ENCODE measurements at regions not wholly inside any gene's neighbourhood (a gene's known extent, or its start where the extent isn't known, plus 50 kb on each side); places are given as distances from the start of the nearest gene placed in this dataset.

DNA sequence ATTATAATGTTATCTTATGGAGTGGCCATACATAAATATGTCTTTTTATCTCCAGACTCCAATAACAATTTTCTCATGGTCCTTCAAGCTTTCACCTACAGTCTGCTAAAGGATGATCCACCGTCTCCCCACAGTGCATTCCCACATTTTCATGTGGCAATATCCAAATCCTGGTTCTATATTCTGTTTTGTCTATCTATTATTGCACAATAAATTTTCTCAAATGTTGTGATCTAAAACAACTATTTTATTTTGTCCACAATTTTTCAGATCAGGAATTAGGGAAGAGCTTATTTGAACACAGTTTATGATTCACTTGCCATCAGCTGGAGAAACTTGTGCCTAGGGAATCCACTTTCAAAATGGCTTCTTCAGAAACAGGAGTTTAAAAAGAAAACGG is 614.4 kb upstream of the TMEFF2 start:
- no peak for ATAC-seq (ENCODE audit: low read depth)
- H3K4me3 Mint-ChIP-seq, result no peak overlapping the region
- H3K27ac Mint-ChIP-seq, result no peak overlapping the region
- intact Hi-C loops (cut with micrococcal nuclease), result no loop called here
- ChIA-PET POLR2A (no interaction called here), CTCF (no interaction called here)
- peaks cover 11% of the 10 kb centered on the region for H3K9me3 Mint-ChIP-seq
- H3K36me3 Mint-ChIP-seq (ENCODE audit: low read depth), result no peaks in the 10 kb centered on the region
- no peaks in the 10 kb centered on the region for H3K27me3 Mint-ChIP-seq
- TF ChIP-seq, protein P1, sequence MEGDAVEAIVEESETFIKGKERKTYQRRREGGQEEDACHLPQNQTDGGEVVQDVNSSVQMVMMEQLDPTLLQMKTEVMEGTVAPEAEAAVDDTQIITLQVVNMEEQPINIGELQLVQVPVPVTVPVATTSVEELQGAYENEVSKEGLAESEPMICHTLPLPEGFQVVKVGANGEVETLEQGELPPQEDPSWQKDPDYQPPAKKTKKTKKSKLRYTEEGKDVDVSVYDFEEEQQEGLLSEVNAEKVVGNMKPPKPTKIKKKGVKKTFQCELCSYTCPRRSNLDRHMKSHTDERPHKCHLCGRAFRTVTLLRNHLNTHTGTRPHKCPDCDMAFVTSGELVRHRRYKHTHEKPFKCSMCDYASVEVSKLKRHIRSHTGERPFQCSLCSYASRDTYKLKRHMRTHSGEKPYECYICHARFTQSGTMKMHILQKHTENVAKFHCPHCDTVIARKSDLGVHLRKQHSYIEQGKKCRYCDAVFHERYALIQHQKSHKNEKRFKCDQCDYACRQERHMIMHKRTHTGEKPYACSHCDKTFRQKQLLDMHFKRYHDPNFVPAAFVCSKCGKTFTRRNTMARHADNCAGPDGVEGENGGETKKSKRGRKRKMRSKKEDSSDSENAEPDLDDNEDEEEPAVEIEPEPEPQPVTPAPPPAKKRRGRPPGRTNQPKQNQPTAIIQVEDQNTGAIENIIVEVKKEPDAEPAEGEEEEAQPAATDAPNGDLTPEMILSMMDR (IDR thresholded peaks at IDR 0.05), result no peak
- no peak for DNase-seq
- H3K4me1 Mint-ChIP-seq, result no peaks in the 10 kb centered on the region

DNA sequence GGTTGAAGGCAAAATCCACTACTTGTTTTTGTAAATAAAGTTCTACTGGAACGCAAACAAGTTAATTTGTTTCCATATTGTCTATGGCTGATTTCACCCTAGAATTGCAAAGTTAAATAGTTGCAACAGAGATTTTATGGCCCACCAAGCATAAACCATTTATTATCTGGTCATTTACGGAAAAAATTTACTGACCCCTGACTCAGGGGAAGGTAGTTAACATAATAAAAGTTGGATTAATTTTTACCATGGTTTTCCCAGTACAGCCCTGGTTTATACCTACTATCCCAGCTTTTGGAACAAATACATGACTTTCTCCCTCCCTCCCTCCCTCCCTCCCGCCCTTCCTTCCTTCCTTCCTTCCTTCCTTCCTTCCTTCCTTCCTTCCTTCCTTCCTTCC is 588.9 kb upstream of the TMEFF2 start:
- no peak for ATAC-seq (ENCODE audit: low read depth)
- H3K36me3 Mint-ChIP-seq (ENCODE audit: low read depth), result no peaks in the 10 kb centered on the region
- intact Hi-C loops (cut with micrococcal nuclease), result no loop called here
- ChIA-PET POLR2A (no interaction called here), CTCF (no interaction called here)
- H3K4me1 Mint-ChIP-seq, result no peaks in the 10 kb centered on the region
- H3K4me3 Mint-ChIP-seq, result no peak overlapping the region
- no peaks in the 10 kb centered on the region for H3K27me3 Mint-ChIP-seq
- TF ChIP-seq, protein P1 (IDR thresholded peaks at IDR 0.05), result no peak
- peaks cover 2% of the 10 kb centered on the region for H3K9me3 Mint-ChIP-seq
- H3K27ac Mint-ChIP-seq, result no peak overlapping the region
- no peak for DNase-seq

DNA sequence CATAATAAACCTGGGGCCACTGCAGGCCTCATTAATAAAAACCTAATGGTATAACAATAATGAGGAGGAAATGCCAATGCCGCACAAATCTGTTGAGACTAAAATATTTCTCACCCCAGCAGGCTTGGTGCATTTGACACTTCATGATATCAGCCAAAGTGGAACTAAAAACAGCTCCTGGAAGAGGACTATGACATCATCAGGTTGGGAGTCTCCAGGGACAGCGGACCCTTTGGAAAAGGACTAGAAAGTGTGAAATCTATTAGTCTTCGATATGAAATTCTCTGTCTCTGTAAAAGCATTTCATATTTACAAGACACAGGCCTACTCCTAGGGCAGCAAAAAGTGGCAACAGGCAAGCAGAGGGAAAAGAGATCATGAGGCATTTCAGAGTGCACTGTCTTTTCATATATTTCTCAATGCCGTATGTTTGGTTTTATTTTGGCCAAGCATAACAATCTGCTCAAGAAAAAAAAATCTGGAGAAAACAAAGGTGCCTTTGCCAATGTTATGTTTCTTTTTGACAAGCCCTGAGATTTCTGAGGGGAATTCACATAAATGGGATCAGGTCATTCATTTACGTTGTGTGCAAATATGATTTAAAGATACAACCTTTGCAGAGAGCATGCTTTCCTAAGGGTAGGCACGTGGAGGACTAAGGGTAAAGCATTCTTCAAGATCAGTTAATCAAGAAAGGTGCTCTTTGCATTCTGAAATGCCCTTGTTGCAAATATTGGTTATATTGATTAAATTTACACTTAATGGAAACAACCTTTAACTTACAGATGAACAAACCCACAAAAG is 580.9 kb upstream of the TMEFF2 start:
- DNase-seq (no peak), ATAC-seq (ENCODE audit: low read depth) (no peak)
- H3K36me3 Mint-ChIP-seq (ENCODE audit: low read depth), result no peaks in the 10 kb centered on the region
- POLR2A ChIA-PET, result no interaction called here
- H3K9me3 Mint-ChIP-seq, result peaks cover 5% of the 10 kb centered on the region
- no peak overlapping the region for H3K4me3 Mint-ChIP-seq
- no peaks in the 10 kb centered on the region for H3K4me1 Mint-ChIP-seq
- intact Hi-C loops (cut with micrococcal nuclease), result no loop called here
- no peaks in the 10 kb centered on the region for H3K27me3 Mint-ChIP-seq
- TF ChIP-seq, protein P1 (IDR thresholded peaks at IDR 0.05), result no peak
- no peak overlapping the region for H3K27ac Mint-ChIP-seq
- CTCF ChIA-PET, result no interaction called here

DNA sequence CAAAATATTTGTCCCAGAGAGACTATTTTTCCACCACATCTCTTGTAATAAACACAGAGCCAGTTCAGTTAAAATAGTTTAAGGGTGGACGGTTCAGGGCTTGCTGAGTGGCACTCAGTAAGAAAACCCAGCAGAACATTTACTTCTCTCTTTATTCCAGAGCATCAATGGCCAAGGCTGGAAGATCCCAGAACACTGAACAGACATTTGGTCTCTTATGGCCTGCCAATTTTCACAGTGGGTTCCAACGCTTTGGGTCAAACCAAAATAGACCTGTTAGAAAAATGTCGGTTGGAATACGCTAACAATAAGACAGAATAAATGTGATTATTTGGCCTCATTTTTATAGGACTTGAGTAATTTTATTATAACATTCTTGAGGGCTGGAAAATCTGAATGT is 580.3 kb upstream of the TMEFF2 start:
- DNase-seq (no peak), ATAC-seq (ENCODE audit: low read depth) (no peak)
- H3K9me3 Mint-ChIP-seq, result peaks cover 5% of the 10 kb centered on the region
- CTCF ChIA-PET, result no interaction called here
- no peaks in the 10 kb centered on the region for H3K4me1 Mint-ChIP-seq
- no peaks in the 10 kb centered on the region for H3K27me3 Mint-ChIP-seq
- TF ChIP-seq, protein P1 (IDR thresholded peaks at IDR 0.05), result no peak
- intact Hi-C loops (cut with micrococcal nuclease), result no loop called here
- POLR2A ChIA-PET, result no interaction called here
- no peak overlapping the region for H3K27ac Mint-ChIP-seq
- no peaks in the 10 kb centered on the region for H3K36me3 Mint-ChIP-seq (ENCODE audit: low read depth)
- H3K4me3 Mint-ChIP-seq, result no peak overlapping the region

DNA sequence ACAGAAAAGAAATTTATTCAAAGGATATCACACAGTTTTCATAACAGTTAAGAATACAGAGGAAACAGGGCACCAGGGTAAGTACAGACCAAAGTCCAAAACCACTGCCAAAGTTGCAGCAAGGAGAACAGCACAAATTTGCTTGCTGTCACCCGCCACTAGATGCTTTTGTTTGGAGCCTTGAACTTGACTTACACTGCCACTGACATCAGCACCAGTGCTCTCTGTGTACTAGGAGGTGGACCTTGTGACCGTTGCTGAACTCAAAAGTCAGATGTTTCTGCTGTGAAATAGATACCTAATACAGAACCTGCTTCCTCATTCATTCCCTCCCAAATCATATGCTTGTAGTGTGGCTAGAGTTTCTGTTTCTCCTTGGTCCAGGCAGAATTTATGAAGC is 578.3 kb upstream of the TMEFF2 start:
- DNase-seq (no peak), ATAC-seq (ENCODE audit: low read depth) (no peak)
- TF ChIP-seq, protein P1 (IDR thresholded peaks at IDR 0.05), result no peak
- Mint-ChIP-seq H3K27ac (no peak overlapping the region), H3K9me3 (no peaks in the 10 kb centered on the region), H3K27me3 (no peaks in the 10 kb centered on the region), H3K4me3 (no peak overlapping the region), H3K36me3 (ENCODE audit: low read depth) (no peaks in the 10 kb centered on the region), H3K4me1 (no peaks in the 10 kb centered on the region)
- intact Hi-C loops (cut with micrococcal nuclease), result no loop called here
- ChIA-PET POLR2A (no interaction called here), CTCF (no interaction called here)
